Endothelial cell of umbilical vein (primary cell): ENCODE measurements at regions not wholly inside any gene's neighbourhood (a gene's known extent, or its start where the extent isn't known, plus 50 kb on each side); places are given as distances from the start of the nearest gene placed in this dataset.

ENCODE experiments used
- BruUV-seq: library from RNA; stranded (reverse); fragments of 400-500 nt; replicated peaks from 2 replicates; lab custom pipeline; 2021; lab: Mats Ljungman, UMichigan
- CTCF ChIA-PET: fragments of 300-600, 350-600 bp; sonication (Branson Sonifier 250); formaldehyde crosslinking; loops from one replicate; lab custom pipeline; 2021; ENCODE audit warnings: antibody characterized with exemption, inconsistent platforms; lab: Charles Lee
- POLR2A ChIA-PET: fragments of 300-600, 350-600 bp; sonication (Branson Sonifier 250); formaldehyde crosslinking; loops from one replicate; lab custom pipeline; 2021; ENCODE audit warnings: antibody characterized with exemption, inconsistent platforms; lab: Charles Lee
- DNase-seq: peaks from one replicate; pipeline ENCODE4 v3.0.0-alpha.2; 2011; ENCODE audit warnings: low read depth, low spot score
- FAIRE-seq: peaks from 2 replicates; lab custom pipeline; 2011; peaks lifted over from hg19 to GRCh38; lab: Jason Lieb, UNC
- H2AFZ ChIP-seq: 2 replicates; pipeline ENCODE4 v1.6.0; 2012; ENCODE audit warnings: low read depth, low read length, control low read depth, inconsistent platforms
- H3K27ac ChIP-seq: 2 replicates; pipeline ENCODE4 v1.5.1; 2011; ENCODE audit warnings: low read depth, mild to moderate bottlenecking, control low read depth, low read length, moderate library complexity; ENCODE audit not compliant: insufficient read depth
- H3K27me3 ChIP-seq, 2 experiments: 2 replicates each; pipeline versions ENCODE4 v1.6.0 to v1.6.1; 2011; ENCODE audit warnings: low read length in 2 of 2, mixed read lengths in 1 of 2; ENCODE audit not compliant: control insufficient read depth in 2 of 2, insufficient read depth in 2 of 2
- H3K36me3 ChIP-seq, 2 experiments: 2 replicates in 1 of 2; 3 replicates in 1 of 2; pipeline ENCODE4 v1.5.1; 2011; ENCODE audit warnings: low read length in 2 of 2, mild to moderate bottlenecking in 1 of 2, moderate library complexity in 1 of 2; ENCODE audit not compliant: control insufficient read depth in 2 of 2, insufficient read depth in 2 of 2; ENCODE audit errors: extremely low read depth in 1 of 2
- H3K4me1 ChIP-seq: 3 replicates; pipeline ENCODE4 v1.5.1; 2011; ENCODE audit warnings: mild to moderate bottlenecking, low read length; ENCODE audit not compliant: control insufficient read depth, insufficient read depth; ENCODE audit errors: extremely low read depth
- H3K4me2 ChIP-seq: 2 replicates; pipeline ENCODE4 v1.6.1; 2011; ENCODE audit warnings: low read length, control low read depth, mixed read lengths; ENCODE audit not compliant: insufficient read depth
- H3K4me3 ChIP-seq, 3 experiments: fragments of 200-600 bp in 1 of 3; sonication (generic), shearing (Covaris generic) in 1 of 3; replicated peaks in 1 of 3; 2 replicates each; pipeline ENCODE4 v1.5.1; 2011 to 2016; ENCODE audit warnings: control low read depth in 3 of 3, low read length in 3 of 3, mild to moderate bottlenecking in 2 of 3, inconsistent platforms in 1 of 3, low read depth in 1 of 3, moderate library complexity in 1 of 3; ENCODE audit not compliant: insufficient read depth in 1 of 3
- H3K79me2 ChIP-seq: 2 replicates; pipeline ENCODE4 v1.6.0; 2012; ENCODE audit warnings: low read length, inconsistent platforms; ENCODE audit not compliant: control insufficient read depth, insufficient read depth
- H3K9ac ChIP-seq: replicated peaks from 2 replicates; pipeline ENCODE3; 2011; ENCODE audit warnings: low read length, control low read depth; ENCODE audit not compliant: insufficient read depth; ENCODE audit errors: extremely low read depth
- H3K9me1 ChIP-seq: replicated peaks from 3 replicates; pipeline ENCODE4 v1.6.0; 2011; ENCODE audit warnings: mild to moderate bottlenecking, low read length; ENCODE audit not compliant: control insufficient read depth, insufficient read depth; ENCODE audit errors: extremely low read depth
- H3K9me3 ChIP-seq: replicated peaks from 2 replicates; pipeline ENCODE4 v1.5.1; 2012; ENCODE audit warnings: low read length, inconsistent platforms; ENCODE audit not compliant: control insufficient read depth, insufficient read depth
- H4K20me1 ChIP-seq: replicated peaks from 2 replicates; pipeline ENCODE3; 2011; ENCODE audit warnings: mild to moderate bottlenecking, low read length; ENCODE audit not compliant: control insufficient read depth, insufficient read depth; ENCODE audit errors: extremely low read depth
- EZH2 ChIP-seq: IDR thresholded peaks from 2 replicates; pipeline ENCODE4 v1.6.1; 2012; ENCODE audit warnings: borderline replicate concordance, low read depth, mild to moderate bottlenecking, moderate library complexity, low read length, inconsistent platforms; ENCODE audit not compliant: severe bottlenecking
- FOS ChIP-seq: IDR thresholded peaks from 2 replicates; pipeline ENCODE4 v1.6.1; 2011; ENCODE audit warnings: mild to moderate bottlenecking, low read length, moderate library complexity, borderline replicate concordance; ENCODE audit not compliant: insufficient read depth
- GATA2 ChIP-seq: IDR thresholded peaks from 2 replicates; pipeline ENCODE4 v1.7.0; 2011; ENCODE audit warnings: low read depth, mild to moderate bottlenecking, moderate library complexity, mixed read lengths, low read length; ENCODE audit not compliant: insufficient read length, insufficient read depth
- MYC ChIP-seq: IDR thresholded peaks from one replicate; pipeline ENCODE4 v1.6.1; 2011; ENCODE audit warnings: mild to moderate bottlenecking, low read depth, low read length
- POLR2A ChIP-seq: IDR thresholded peaks from 2 replicates; pipeline ENCODE4 v1.6.1; 2012; ENCODE audit warnings: low read depth, mild to moderate bottlenecking, control low read depth, low read length
- POLR2AphosphoS5 ChIP-seq: IDR thresholded peaks from 2 replicates; pipeline ENCODE4 v1.6.1; 2012; ENCODE audit warnings: low read depth, mild to moderate bottlenecking, control low read depth, low read length, moderate library complexity; ENCODE audit not compliant: insufficient read depth
- dilution Hi-C: fragments of 300-500 bp; cut with MboI; formaldehyde crosslinking; loops from one replicate; pipeline ENCODE4 v1.15.0; 2019; ENCODE audit warnings: low sequenced_read_pairs; ENCODE audit not compliant: extremely low pct_ligation_motif_present
- intact Hi-C: fragments of 100-400 bp; cut with micrococcal nuclease; formaldehyde crosslinking; loops from one replicate; pipeline ENCODE4 v1.10.0; 2022
- TF ChIP-seq, protein P1 (sequence below): IDR thresholded peaks from 2 replicates; pipeline ENCODE4 v1.6.1; 2011; ENCODE audit not compliant: insufficient read depth, insufficient read length
- TF ChIP-seq, protein P2 (sequence below), 2 donors: IDR thresholded peaks; 1 replicate in 1 of 2; 2 replicates in 1 of 2; pipeline ENCODE4 v1.5.1; 2011; ENCODE audit warnings: low read length in 2 of 2, mild to moderate bottlenecking in 2 of 2, moderate library complexity in 2 of 2, control low read depth in 1 of 2, inconsistent platforms in 1 of 2, low read depth in 1 of 2; ENCODE audit not compliant: insufficient read depth in 1 of 2; ENCODE audit errors: extremely low read depth in 1 of 2

DNA sequence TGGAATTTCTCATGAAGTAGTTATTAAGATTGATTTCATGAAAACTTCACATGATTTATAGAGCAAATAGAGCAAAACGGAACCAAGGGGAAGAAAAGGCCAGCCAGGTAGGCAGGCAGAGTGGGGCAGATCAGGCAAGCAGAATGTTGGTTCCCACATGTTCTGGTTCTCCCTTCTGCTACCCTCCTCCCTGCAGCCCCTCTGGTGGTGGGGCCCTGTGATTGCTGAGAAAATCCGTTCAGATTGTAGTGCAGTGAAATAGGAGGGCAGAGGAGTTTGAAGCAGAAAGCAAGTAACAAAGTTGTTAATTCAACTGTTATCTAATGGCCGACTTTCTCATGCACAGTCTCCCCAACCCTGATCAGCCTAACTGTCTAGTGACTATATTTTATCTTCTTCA, 185.3 kb downstream of the MID1IP1 start:
- BruUV-seq, result no TSS peak
- no peaks in the 10 kb centered on the region for H3K79me2 ChIP-seq

More for the DNA sequence above, 185.3 kb downstream of the MID1IP1 start:
- POLR2A ChIA-PET, result no interaction called here
- H3K9me1 ChIP-seq, result no peaks in the 10 kb centered on the region
- H3K9me3 ChIP-seq, result no peaks in the 10 kb centered on the region
- intact Hi-C loops (loop anchor here (5.0 kb wide), 1 partner anchor 324 kb away; no protein-coding TSS in a partner anchor), dilution Hi-C loops (no loop called here)
- H3K36me3 ChIP-seq, result no peaks in the 10 kb centered on the region
- H3K4me2 ChIP-seq, result no peak overlapping the region
- no peaks in the 10 kb centered on the region for H4K20me1 ChIP-seq
- CTCF ChIA-PET, result interaction anchor here (2.5 kb wide), 1 partner anchor 219 kb away, joined by 17 read pairs; no protein-coding TSS in a partner anchor
- peaks cover 1 to 2% of the 10 kb centered on the region in 2 experiments for H3K27me3 ChIP-seq
- H3K4me1 ChIP-seq, result no peaks in the 10 kb centered on the region
- H2AFZ ChIP-seq, result no peak overlapping the region
- TF ChIP-seq MYC (no peak), GATA2 (no peak), POLR2AphosphoS5 (no peak), EZH2 (no peak), FOS (no peak), POLR2A (no peak)
- TF ChIP-seq, protein P1, sequence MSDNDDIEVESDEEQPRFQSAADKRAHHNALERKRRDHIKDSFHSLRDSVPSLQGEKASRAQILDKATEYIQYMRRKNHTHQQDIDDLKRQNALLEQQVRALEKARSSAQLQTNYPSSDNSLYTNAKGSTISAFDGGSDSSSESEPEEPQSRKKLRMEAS, result no peak
- TF ChIP-seq, protein P2, sequence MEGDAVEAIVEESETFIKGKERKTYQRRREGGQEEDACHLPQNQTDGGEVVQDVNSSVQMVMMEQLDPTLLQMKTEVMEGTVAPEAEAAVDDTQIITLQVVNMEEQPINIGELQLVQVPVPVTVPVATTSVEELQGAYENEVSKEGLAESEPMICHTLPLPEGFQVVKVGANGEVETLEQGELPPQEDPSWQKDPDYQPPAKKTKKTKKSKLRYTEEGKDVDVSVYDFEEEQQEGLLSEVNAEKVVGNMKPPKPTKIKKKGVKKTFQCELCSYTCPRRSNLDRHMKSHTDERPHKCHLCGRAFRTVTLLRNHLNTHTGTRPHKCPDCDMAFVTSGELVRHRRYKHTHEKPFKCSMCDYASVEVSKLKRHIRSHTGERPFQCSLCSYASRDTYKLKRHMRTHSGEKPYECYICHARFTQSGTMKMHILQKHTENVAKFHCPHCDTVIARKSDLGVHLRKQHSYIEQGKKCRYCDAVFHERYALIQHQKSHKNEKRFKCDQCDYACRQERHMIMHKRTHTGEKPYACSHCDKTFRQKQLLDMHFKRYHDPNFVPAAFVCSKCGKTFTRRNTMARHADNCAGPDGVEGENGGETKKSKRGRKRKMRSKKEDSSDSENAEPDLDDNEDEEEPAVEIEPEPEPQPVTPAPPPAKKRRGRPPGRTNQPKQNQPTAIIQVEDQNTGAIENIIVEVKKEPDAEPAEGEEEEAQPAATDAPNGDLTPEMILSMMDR (IDR thresholded peaks at IDR 0.05; ENCODE audit: extremely low read depth in 1 of 2, insufficient read depth in 1 of 2, low read depth in 1 of 2, low read length in 2 of 2), result no peak
- DNase-seq (no peak), FAIRE-seq (no peak)
- H3K9ac ChIP-seq, result no peak overlapping the region
- no peak overlapping the region for H3K4me3 ChIP-seq
- no peak overlapping the region for H3K27ac ChIP-seq
